ENCODE measurements at regions not wholly inside any gene's neighbourhood (a gene's known extent, or its start where the extent isn't known, plus 50 kb on each side); places are given as distances from the start of the nearest gene placed in this dataset.
"Not testable (repeated sequence)": the region's sequence is repeated elsewhere in the genome, so short reads cannot be mapped to it uniquely, and the experiment has no call there.

DNA sequence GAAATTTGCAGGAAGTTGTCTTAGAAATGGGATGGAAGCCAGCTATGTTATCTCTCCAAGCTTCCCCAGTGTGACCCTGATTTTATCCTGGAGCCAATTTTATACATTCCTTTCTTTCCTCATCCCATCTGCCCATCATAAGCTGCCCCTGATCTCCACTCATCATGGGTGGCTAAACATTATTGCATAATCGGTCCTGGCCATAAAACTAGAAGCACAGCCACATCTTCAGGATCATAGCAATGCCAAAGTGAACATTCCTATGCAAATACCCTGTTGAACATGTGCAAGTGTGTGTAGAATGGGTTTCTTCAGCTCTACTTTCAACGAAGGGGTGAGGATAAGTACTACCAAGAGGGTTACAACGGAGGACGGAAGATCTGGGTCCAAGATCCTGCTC, 50.6 kb upstream of the COG2 start:
- no peak for FAIRE-seq

DNA sequence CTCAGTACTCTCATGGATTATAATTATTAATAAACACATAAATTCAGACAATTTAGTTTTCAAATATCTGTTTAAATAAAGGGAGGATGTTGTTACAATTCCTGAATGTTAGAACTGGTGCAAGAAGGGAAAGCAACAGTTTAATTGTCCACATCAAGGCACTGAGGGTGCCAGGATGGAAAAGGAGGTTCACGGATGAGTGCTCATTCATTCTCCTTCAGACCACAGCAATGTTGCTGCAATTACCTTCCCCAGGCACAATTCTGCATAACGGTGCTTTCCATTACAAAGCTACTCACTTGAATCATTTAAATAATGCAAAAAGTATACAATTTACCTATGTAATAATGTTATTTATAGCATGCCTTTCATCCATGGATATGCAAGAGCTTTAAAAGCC, 52.3 kb upstream of the COG2 start:
- no peak for FAIRE-seq

DNA sequence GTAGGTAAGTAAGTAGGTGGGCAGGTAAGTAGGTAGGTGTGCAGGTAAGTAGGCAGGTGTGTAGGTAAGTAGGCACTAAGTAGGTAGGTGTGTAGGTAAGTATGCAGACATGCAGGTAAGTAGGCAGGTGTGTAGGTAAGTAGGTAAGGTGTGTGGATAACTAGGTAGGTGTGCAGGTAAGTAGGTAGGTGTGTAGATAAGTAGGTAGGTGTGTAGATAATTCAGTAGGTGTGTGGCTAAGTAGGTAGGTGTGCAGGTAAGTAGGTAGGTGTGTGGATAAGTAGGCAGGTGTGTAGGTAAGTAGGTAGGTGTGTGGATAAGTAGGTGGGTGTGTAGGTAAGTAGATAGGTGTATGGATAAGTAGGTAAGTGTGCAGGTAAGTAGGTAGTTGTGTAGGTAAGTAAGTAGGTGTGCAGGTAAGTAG, 53.9 kb upstream of the COG2 start:
- FAIRE-seq = no peak

DNA sequence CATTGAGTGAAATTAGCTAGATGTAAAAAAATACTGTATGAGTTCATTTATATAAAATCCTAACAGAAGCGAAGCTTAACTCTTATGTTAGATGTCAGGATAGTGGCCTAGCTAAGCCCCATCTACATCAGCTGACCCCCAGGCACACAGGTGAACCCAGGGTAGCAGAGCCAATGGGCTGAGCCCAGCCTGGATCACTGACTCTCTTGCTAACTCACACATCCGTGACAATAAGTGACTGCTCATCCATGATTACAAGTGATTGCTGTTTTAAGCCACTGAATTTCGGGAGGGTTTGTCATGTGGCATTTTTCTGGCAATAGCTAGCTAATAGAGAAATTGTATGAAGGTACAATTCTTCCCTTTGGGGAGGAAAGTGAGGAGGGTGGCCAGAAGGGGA, 55.2 kb upstream of the COG2 start:
- FAIRE-seq = no peak

DNA sequence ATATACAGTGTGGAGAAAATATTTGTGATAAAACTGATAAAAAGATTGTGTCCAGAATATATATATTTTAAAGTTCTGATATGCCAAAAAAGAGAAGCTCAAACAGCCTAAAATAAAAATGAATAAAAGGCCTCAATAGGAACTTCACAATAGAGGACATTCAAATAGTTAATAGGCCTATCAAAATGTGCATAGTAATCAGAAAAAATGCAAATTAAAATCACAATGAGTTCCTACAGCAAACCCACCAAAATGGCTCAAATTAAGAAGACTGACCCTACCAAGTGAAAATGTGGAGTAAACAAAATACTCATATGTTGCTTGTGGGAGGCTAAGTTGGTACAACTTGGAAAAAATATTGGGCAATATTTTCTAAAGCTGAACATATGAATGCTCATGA, 57.6 kb upstream of the COG2 start:
- no peak for FAIRE-seq

DNA sequence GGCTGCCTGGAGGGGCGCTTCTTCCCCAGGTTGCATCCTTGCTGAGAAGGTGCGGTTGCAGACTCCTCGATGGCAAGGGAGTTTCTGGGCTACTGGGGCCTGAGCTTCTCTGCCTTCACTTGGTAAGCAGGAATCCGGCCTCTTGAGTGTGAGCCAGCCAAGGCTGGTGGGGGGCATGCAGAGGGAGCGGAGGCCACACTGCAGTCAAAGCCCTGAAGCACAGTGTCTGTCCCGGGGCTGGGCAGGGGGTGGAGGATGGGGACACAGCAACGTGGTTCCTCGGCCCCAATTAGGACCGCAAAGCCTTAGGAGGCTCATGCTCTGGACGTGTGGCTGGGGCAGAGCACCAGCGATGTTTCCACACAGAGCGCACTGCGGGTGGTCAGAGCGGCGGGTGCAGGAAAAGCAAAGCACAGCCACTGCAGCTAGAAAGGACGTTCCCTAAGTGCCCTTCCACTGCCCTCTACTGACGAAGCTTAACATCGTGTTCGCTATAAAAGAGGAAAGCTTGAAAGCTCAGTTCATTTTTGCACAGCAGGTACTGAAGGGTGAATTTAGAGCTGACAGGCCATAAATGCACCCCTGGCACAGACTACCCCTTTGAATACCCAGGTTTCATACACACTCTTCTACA, 60.7 kb upstream of the COG2 start:
- no peak for FAIRE-seq

DNA sequence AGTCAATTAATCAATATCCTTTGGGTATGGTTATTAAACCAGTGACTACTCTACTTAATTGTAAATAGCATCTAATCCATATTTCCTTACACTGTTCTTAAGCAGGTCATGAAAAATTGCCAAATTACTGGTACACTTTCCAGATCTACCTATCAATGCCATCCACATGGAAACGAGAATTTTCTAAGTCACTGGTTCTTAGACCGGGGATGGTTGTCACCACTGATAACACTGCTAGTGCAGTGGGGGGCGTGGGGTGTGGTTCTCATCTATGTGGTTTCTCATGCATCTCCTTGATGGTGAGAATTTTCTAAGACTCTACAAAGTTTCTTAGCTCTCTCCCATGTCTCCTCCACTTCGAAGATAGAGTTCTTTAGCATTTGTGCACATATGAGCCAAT, 63.7 kb upstream of the COG2 start:
- FAIRE-seq = no peak

DNA sequence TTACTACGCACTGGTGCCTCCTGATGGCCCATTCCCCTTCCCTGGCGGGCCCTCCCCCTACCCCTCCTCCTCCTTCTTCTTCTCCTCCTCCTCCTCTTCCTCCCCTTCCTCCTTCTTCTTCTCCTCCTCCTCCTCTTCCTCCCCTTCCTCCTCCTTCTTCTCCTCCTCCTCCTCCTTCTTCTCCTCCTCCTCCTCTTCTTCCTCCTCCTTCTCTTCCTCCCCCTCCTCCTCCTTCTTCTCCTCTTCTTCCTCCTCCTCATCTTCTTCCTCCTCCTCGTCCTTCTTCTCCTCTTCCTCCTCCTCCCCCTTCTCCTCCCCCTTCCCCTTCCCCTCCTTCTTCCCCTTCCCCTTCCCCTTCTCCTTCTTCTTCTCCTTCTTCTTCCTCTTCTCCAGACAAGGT, 64.7 kb upstream of the COG2 start:
- FAIRE-seq = no peak

DNA sequence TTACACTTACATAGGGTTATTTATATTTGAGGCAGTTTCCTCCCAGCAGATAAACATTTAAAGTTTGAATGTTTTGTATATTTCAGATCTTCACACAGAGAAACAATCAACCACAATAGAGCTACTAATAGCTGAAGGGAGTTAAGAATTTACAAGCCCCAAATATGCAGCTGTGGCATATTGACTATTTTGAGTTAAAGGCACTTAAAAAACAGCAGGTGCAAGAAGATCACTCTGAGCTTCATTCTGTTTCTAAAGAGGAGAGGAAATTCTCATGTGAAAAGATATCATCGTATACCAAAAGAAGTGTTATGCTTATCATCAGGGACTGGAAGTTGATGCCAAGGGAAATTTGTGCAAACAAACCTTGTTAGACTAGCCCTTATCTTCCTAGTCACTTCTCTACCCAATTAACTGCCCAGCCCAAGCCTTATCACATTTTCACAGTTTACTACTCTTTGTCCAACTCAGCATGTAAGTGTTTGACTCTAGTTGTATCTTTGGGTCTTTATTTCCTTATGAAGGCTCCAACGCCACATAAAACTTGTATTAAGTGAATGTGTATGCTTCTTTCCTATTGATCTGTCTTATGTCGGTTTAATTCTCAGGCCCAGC, 66.3 kb upstream of the COG2 start:
- FAIRE-seq = no peak

DNA sequence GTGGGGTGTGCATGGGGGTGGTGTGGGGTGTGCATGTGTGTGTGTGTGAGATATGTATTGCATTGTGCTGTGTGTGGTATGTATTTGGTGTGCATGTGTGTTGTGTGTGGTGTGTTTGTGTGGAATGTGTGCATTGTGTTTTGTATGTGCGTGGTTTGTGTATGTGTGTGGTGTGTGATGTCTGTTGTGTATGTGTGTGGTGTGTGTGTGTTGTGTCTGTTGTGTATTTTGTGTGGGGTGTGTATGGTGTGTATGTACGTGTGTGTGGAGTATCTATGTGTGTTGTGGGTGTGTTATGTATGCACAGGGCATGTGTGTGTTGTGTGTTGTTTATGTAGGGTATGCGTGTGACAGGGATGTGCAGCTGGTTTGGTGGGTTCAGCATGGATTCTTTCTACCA, 67.8 kb upstream of the COG2 start:
- FAIRE-seq = no peak

DNA sequence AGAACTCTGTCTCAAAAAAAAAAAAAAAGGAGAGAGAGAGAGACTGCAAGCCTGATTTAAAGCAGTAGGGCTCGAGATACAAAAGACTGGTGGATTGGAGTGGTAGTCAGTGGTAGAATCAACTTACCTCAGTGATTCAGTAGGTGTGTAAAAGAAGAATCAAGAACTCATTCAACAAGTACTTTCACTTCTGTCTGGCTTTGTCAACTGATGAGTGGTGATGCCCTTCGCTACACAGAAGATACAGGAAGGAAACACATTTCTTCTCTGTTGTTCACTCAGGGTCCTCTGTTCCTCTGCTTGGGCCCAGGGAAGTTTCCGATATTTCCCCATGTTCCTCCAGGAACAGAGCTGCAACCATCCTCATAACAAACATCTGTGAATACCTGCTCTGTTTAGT, 68.6 kb upstream of the COG2 start:
- FAIRE-seq = no peak

DNA sequence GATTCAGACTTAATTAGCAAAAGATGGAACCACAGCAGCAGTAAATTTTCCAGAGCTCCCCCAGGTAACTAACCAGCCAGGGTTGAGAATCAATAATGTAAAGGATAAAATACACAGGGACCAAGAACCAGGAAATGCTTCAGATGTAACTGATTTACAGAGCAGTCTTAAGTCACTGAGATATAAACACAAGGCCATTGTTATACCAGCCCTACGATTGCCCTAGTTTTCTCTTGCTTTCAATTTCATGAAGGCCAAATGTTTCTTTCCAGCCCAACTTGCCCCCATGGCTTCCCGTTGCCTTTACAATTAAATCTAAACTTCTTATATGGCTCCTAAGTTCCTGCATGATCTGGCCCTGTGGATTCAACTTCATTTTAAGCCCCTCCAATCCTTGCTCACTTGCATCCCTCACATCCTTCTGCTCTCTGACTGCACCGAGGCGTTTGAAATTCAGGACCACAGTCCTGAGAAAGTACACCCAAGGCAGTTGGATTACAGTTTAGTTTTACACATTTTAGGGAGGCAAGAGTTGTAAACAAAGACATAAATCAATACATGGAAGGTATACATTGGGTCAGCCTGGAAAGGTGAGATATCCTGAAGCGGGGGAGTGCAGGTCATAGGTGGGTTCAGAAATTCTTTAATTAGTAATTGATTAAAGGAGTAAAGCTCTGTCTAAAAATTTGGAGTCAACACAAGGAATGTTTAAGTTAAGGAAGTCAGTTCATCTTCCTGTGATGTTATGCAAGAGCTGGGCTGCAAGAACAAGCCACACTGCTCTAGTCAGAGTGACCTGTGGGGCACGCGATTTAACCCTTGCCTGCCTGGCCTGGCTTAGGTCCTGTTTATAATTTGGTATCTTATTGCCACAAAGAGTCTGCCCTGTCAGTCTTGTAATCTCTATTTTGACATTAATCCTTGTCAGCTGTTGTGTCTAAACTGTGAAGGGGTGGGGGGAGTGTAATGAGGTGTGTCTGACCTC, 69.9 kb upstream of the COG2 start:
- FAIRE-seq = no peak

DNA sequence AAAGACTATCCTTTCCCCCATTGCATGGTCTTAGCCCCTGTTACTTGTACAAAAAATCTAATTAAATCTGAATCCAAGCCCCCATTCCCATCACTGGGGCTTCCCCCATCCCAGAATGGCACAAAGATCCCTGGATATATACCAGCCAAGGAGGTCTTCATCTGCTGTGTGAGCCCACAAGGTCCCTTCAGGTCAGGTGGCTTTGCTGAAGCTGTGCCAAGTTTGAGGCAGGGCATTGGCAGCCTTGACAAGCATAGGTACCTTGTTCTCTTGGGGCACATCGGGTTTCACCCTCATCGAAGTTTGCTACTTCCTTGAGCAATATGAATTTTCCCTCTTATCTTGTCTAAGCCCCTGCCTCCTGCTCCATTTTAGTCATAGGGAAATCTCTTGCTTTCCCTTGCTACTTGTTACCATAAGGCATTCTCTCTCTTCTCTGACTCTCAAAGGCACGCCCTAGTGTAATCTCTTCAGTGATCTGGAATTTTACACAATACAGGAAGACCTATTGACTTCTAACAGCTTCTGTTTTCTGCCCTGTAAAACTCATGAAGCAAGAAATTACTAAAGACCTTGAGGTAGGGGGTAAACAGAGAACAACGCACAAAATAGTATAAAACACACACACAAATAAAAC, 71.4 kb upstream of the COG2 start:
- no peak for FAIRE-seq

DNA sequence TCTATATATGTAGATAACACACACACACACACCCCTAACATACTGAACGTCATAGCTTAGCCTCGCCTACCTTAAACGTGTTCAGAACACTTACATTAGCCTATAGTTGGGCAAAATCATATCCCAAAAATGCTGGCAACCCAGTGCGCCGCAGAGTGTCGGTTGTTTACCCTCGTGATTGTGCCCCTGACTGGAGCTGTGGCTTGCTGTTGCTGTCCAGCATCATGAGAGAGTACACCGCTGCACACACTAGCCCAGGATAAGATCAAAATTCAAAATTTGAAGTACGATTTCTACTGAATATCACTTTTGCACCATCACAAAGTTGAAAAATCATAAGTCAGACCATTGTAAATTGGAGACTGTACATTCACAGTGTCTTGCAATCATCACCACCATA, 73.1 kb upstream of the COG2 start:
- no peak for FAIRE-seq

DNA sequence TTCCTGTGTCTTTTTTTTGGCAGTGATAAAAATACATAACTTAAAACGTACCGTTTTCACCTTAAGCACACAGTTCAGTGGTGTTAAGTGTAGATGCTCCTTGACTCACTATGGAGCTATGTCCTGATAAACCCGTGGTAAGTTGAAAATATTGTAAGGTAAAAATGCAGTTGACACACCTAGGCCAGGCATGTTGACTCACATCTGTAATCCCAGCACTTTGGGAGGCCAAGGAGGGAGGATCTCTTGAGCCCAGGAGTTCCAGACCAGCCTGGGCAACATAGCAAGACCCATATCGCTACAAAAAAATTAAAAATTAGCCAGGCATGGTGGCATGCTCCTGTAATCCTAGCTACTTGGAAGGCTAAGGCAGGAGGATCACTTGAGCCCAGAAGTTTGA, 73.6 kb upstream of the COG2 start:
- FAIRE-seq = no peak

DNA sequence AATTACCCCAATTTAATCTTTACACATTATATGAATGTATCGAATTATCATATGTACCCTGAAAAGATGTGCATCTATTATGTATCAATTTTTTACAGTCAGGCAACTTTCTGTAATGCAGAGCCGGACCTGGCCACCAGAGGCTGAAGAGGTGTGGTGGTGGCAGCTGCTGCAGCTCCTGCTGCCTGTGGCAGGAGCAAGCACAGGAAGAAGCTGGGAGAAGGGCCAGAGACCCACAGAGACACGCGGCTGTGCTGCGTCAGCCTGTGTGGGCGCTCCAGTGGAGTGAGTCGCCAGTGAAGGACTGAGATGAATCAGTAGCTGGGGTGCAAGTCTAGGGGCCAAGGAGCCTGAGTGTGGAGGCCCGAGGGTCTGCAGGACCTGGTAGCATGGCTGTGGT, 74.3 kb upstream of the COG2 start:
- no peak for FAIRE-seq

DNA sequence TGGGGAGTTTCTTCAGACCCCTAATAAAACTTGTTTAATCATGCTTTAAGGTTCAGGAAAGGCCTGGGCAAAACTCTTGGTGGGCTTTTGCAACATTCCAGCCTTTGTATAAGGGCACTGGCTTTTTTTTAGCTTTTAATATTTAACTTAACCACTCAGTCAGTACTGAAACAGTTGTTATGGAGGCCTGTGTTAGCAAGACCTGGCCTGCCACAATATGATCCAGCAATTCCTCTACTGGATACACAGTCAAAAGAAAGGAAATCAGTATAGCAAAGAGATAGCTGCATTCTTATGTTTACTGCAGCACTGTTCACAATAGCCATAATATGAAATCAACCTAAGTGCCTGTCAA, 75.1 kb upstream of the COG2 start:
- no peak for FAIRE-seq

DNA sequence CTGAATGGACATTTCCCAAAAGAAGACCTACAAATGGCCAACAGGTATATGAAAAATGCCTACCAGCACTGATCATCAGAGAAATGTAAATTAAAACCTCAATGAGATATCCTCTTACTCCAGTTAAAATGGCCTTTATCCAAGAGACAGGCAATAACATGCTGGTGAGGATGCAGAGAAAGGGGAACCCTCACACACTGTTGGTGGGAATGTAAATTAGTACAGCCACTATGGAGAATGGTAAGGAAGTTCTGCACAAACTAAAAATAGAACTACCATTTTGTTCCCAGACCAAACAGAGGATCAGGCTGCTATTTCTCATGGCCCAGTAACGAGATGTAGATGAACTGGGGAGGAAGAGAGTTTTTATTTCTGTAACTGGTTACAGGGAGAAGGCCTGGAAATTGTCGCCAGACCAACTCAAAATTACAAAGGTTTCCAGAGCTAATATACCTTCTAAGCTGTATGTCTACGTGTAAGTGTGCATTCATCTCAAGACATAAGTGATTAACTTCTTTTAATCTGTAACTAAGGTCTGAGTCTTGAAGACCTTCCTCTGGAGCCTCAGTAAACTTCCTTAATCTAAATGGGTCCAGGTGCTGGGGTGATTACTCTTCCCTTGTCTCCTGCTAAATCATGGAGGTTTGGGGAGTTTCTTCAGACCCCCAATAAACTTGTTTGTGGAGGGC, 75.6 kb upstream of the COG2 start:
- FAIRE-seq = not testable (repeated sequence)

DNA sequence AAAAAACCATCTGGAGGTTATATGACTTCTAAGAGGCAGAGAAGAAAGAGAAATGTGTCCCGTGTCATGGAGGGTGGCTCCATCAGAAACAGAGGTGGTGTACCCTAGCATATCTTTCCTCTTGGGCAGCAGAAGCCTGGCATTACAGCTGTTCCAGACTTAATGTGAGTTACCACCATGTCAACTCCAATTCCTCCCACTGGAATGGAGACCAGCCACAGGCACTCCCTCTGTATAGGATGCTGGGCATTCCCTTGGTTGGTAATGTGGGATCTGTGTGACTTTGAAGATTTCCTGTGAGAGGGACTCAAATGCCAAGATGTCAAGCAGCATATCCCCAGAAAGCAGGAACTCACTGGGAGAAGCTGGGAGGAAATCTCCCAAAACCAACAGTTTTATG, 77.1 kb upstream of the COG2 start:
- FAIRE-seq = no peak

DNA sequence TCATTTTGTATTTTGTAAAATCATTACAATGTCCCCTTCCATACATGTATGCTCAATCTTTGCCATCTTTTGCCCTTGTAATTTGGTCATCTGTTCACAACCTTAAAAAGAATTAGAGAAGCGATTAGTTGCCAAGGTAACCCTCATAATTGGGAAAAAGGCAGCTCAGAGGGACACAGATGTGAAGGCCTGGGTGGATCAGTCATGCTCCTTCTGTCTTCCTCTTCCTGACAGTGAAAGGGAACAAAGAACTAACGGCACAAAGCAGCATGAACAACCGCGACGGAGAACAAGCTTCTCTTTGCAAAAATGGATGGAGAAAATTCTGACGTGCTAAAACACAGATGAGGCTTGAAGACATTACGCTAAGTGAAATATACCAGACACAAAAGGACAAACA, 78.7 kb upstream of the COG2 start:
- FAIRE-seq = no peak

DNA sequence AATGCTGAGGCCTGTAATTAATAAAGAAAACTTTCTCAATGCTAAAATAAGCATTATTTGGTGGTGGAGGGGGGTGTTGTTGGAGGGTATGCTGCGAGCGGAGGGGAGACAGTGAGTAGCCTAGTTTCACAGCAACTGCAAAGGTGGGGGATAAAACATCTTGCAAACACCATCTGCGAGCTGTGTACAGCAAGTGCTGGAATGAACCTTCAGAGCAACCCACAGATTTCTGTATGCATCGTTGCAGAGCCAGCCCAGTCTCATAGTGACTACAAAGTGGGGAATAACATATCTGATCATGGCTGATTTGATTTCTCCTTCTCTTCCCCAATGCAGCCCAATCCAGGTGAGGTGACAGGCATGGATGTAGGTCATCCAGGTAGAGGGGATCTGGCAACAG, 80.7 kb upstream of the COG2 start:
- no peak for FAIRE-seq

DNA sequence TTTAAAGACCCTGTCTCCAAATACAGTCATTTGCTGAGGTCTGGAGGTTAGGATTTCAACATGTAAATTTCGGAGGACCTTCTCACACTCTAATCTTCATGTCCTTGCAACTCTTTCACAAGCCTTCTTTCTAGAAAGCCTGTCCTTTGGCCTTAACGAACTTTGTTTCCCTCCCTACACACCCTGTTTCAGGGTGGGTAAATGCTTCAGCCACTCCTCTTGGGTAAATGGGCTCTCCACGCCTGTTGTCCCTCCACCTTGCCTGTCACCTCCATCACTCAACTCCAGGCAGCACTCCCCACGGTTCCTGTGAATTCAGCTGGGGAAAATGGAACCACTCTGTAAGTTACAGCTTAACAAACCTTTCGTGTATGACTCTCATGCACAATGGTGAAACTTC, 84.0 kb upstream of the COG2 start:
- FAIRE-seq = no peak

DNA sequence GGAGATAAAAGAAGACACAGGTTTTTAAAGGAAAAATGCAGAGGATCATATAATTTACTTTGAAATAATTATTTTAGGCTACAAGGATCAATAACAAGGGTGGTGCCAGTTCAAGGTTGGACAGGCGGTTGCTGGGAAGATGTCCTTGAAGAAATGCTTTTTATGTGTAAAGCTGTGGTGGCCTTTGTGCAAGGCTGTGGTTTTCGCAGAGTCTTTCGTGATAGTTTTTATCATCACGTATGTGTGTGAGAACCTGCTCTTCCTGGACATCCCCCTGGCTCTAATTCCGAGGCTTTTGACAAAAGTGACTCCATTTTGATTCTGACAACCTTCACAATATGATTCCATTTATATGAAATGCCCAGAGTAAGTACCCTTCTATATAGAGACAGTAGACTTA, 85.8 kb upstream of the COG2 start:
- FAIRE-seq = no peak
